Islet of Langerhans (tissue), 1 donor: ENCODE measurements at regions not wholly inside any gene's neighbourhood (a gene's known extent, or its start where the extent isn't known, plus 50 kb on each side); places are given as distances from the start of the nearest gene placed in this dataset.
"Not testable (repeated sequence)": the region's sequence is repeated elsewhere in the genome, so short reads cannot be mapped to it uniquely, and the experiment has no call there.

Source experiments
- FAIRE-seq: peaks from one replicate; lab custom pipeline; 2011; peaks lifted over from hg19 to GRCh38; lab: Jason Lieb, UNC

DNA sequence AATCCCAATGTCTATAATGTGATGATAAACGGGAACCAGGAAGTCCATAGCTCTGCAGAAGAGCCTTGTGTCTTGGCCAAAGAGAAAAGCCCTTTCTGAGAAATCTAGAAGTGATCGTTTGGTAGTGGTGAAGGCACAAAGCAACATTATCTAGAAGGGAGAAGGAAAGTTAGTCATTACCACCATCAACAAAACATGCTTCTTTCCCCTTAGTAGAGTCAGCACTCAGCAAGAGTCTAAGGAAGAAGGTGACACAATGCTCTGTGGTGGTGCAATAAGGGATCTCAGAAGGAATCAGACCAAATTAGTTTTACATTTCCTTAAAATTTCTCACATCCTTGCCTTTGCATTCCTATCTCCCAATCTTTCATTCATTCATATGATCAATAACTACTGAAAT lies 134.4 kb upstream of the PRDX6 start:
- no peak for FAIRE-seq

GRCh38 chr1:173344034-173344743 lies 132.9 kb upstream of the PRDX6 start:
- no peak for FAIRE-seq

DNA sequence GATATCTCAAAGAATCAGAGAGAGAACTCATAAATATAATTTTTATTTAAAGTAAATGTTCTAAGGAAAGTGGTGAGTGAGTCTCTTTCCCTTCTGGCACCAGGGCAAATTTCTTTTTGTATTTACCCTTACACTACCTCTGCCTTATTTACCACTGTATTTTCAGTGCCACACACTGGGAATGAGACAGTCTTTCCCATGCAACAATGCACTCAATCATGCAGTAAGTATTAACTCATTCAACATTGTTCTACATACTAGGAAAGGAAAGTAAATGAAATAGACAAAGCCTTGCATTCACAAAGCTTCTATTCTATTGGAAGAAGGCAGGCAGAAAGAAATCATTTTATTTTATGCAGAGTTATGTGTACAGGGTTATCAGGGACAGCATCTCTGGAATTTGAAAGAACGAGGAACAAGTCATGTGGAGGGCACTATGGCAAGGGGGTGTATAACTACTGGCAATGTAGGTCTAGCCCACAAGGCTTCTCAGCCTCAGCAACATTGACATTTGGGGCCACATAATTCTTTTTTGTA lies 129.8 kb upstream of the PRDX6 start:
- no peak for FAIRE-seq

- not testable (repeated sequence) for FAIRE-seq
Measured at GRCh38 chr1:173352635-173353034, 124.5 kb upstream of the PRDX6 start.

DNA sequence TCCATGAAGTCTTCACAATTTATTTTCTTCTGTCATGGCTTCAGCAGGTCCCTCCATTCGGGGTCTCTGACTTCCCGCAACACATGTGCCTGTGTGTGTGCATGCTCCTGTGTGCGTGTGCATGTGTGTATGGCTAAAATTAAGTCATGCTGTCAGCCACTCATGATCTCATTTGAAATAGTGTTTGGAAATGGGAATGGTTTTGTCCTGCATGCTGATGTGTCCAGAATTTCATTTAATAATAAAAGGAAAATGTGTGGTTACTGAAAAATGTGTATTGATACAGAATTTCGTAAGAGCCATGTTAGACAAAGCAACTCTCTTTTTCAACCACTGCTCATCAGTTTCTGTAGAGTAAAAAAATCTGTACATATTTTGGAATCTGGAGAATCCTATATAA lies 123.8 kb upstream of the PRDX6 start:
- FAIRE-seq = no peak

- no peak for FAIRE-seq
Measured at GRCh38 chr1:173354937-173355280, 122.2 kb upstream of the PRDX6 start.

DNA sequence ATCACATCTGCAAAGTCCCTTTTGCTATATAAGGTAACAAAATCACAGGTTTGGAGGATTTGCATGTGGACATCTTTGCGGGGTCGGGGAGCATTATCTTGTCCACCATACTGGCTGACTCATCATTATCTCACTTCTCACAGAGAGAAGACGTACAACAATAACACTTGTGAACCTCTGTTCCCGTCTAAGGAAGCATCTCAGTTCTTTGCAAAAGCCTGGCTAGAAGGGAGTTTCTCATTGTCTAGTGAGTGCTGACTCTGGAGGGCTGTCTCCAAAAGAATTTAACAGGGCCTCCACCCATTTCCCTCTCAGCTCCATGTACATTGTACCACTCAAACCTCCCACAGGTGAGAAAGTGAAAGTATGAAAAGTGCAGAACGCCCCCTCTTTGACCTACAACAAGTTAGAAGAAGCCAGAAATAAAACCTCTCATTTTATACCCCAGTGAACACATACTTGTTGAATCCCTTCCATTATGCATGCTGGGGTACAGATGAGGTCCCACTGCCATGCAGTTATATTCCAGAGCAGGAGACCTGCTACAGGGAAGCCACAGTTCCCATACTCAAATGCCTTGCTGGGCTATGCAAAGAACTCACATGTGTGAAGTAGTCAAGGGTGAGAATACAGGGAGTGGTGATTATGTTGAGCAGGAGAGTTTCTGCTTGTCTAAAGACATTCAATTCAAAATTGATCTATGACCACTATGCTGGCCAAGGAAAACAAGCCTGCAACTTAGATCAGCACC lies 121.7 kb upstream of the PRDX6 start:
- no peak for FAIRE-seq

- FAIRE-seq = no peak
Measured at GRCh38 chr1:173356191-173356762, 120.9 kb upstream of the PRDX6 start.

DNA sequence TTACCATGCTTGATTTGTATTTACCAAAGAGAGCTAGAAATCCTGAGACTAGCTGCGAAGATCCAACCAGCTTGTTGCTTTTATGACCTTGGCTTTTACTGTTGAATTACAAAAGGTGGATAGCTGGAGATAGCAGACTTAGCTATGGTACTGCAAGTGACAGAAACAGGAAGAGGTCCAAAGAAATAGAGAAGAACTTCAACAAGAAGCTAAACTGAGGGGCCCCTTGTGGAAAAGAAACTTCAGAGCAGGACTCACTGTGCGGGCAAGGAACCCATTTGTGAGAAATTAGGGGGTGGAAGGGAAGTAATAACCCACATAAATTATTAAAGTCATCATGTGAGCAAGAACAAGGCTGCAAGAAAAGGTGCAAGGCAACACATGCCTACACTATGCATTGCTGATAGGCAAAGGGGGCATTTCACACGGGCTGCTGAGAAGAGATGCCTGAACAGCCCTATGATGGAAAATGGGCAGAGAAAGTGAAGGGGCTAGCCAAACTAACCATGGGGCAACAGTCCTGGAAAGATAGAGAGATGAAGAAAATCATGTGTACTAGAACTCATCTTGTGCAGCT lies 116.6 kb upstream of the PRDX6 start:
- no peak for FAIRE-seq

DNA sequence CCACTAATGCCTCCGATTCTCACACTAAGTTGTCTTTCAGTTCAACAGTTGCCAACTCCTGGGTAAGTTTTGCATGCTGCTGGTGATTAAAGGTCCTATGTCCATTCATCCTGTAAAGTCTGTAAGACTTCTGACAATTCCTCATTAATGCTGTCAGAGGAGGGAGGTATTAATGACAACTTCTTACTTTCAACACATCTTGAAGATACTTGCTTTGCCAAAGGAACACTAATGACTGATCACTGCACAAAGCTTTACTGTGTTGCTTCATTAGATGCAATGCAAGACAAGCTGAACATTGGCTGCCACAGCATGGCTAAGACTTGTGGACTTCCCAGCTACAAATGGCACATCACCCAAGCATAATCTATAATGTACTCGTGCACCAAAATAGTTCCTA lies 114.6 kb upstream of the PRDX6 start:
- no peak for FAIRE-seq

DNA sequence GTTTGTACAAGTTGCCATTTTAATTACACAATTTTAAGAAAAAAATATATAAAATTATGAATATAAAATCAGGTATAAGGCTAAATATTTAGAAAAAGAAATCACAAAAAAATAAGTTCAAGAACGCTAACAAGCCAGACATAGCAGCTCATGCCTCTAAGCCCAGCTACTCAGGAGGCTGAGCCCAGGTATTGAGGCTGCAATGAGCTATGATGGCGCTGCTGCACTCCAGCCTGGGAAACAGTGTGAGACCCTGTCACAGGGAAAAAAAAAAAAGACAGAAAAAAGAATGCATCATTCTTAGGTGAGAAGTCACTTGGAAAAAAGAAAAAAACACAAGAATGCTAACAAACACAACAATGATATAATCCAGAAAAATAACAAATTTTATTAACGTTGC lies 112.3 kb upstream of the PRDX6 start:
- no peak for FAIRE-seq

GRCh38 chr1:173365341-173365740 lies 111.8 kb upstream of the PRDX6 start:
- no peak for FAIRE-seq

- FAIRE-seq = no peak
Measured at GRCh38 chr1:173367136-173367535, 110.0 kb upstream of the PRDX6 start.

DNA sequence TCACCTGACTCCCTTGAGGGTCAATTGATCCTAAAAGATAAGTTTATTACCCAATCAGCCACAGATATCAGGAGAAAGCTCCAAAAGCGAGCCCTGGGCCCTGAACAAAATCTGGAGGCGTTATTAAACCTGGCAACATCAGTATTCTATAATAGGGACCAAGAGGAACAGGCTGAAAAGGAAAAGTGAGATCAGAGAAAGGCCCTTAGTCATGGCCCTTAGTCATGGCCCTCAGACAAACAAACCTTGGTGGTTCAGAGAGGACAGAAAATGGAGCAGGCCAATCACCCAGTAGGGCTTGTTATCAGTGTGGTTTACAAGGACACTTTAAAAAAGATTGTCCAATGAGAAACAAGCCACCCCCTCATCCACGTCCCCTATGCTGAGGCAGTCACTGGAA lies 106.5 kb upstream of the PRDX6 start:
- not testable (repeated sequence) for FAIRE-seq

DNA sequence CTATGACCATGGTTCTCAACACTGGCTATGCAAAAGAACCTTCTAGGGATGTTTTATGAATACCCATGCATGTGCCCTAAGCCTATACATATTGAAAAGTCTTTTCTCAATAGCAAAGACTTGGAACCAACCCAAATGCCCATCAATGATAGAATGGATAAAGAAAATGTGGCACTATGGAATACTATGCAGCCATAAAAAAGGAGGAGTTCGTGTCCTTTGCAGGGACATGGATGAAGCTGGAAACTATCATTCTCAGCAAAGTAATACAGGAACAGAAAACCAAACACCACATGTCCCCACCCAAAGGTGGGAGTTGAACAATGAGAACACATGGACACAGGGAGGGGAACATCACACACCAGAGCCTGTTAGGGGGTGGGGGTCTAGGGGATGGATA lies 101.1 kb upstream of the PRDX6 start:
- FAIRE-seq = not testable (repeated sequence)

GRCh38 chr1:173377266-173377665 lies 99.9 kb upstream of the PRDX6 start:
- no peak for FAIRE-seq

DNA sequence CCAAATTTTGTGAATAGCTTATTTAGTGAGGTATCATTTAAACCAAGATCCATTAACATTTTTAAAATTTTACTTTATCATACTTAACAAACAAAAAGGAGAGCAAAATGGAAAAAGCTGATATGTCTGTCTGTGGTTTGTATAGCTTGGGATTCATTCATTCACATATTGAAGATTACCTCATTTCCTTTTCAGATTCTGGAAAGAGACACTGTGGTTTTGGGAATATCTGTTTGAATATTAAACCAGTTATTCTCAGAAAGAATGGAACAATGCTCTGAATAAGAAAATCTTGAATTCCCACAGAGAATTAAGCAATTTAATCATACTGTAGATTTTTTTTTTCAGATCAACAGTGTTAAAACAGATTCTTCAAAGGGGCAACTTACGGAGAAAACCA lies 93.8 kb upstream of the PRDX6 start:
- FAIRE-seq = no peak

GRCh38 chr1:173388352-173388751 lies 88.8 kb upstream of the PRDX6 start:
- no peak for FAIRE-seq

DNA sequence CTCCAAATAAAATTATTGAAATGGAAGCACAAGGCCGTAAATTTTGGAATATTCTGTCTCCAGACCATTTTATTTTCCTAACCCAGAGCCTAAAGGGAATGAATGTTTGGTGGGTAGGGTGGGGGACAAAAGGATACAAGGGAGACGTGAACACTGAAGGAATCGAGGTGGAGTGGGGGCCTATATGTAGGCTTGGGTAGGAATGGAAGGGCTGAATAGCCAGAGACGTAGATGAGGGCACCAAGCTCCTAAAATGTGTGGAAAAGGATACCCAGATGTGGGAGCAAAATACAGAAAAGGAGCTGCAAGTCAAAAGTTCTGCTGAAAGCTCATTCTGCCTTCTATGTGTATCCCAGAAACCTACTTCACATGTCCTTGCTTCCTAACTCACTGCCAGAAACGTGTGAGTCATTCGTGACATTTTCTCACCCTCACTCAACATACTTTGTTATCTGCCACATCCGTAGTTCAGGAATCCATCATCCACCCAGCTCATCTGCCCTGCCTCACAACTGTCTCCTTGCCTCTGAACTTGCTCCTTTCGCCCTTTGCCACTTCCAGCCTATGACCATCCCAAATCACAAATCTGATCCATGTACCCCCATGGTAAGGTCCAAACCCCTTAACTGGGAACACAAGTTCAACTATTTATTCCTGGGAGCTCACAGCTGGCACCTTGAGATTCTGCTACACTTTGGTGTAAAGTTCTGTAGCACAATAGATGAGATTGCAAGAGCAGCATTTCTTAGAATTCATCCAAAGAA lies 84.1 kb upstream of the PRDX6 start:
- FAIRE-seq = no peak

DNA sequence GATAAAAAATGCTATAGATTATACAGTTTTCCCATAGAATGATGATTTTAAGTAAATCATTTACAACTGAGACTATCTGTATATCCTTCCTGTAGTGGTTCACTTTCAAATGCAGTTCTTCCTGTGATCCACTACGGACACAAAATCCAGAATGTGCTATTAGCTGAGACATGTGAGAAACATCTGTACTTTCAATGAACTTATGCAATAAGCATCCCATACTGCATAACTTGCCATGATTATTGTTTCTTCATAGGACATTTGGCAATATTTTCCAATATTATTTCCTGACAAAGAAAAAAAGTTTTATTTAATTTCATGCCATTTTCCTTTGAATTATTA lies 83.5 kb upstream of the PRDX6 start:
- no peak for FAIRE-seq

DNA sequence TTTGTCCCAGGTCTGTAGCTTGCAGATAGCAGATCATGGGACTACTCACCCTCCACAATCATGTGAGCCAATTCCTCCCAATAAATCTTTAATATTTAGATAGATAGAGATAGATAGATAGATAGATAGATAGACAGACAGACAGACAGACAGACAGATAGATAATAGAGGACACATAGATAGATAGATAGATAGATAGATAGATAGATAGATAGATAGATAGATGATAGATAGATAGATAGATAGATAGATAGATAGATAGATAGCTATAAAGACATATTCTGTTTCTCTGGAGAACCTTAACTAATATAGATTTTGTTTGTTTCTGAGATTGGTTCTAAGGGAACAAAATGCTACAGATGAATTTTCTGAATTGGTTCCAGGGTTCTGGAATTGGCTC lies 82.3 kb upstream of the PRDX6 start:
- FAIRE-seq = not testable (repeated sequence)

GRCh38 chr1:173395762-173396161 lies 81.4 kb upstream of the PRDX6 start:
- FAIRE-seq = no peak
